HUES64 (cell line): ENCODE measurements at regions not wholly inside any gene's neighbourhood (a gene's known extent, or its start where the extent isn't known, plus 50 kb on each side); places are given as distances from the start of the nearest gene placed in this dataset.

Experiments used
- H3K27ac ChIP-seq: 2 replicates; pipeline ENCODE4 v1.7.0; 2013; ENCODE audit warnings: low read depth, low read length, inconsistent platforms
- H3K27me3 ChIP-seq: 2 replicates; pipeline ENCODE4 v1.6.1; 2013; ENCODE audit warnings: mild to moderate bottlenecking, low read length; ENCODE audit not compliant: insufficient read depth
- H3K36me3 ChIP-seq: 2 replicates; pipeline ENCODE4 v1.6.1; 2013; ENCODE audit warnings: mild to moderate bottlenecking, low read length; ENCODE audit not compliant: insufficient read depth
- H3K4me1 ChIP-seq: 2 replicates; pipeline ENCODE4 v1.6.1; 2013; ENCODE audit warnings: mild to moderate bottlenecking, low read length, moderate library complexity; ENCODE audit not compliant: insufficient read depth
- H3K4me3 ChIP-seq: 2 replicates; pipeline ENCODE4 v1.5.1; 2013; ENCODE audit warnings: mild to moderate bottlenecking, low read length, moderate library complexity
- H3K9ac ChIP-seq: 2 replicates; pipeline ENCODE4 v1.6.1; 2013; ENCODE audit warnings: mild to moderate bottlenecking, low read depth, low read length
- H3K9me3 ChIP-seq: 2 replicates; pipeline ENCODE4 v1.6.1; 2013; ENCODE audit warnings: low read depth, low read length; ENCODE audit not compliant: insufficient read depth
- WGBS: fragments of 150-250, 120-280 bp; methylation state at CpG from one replicate; pipeline ENCODE4 v1.1.7; 2013; ENCODE audit warnings: missing lambda C conversion rate; 5-methylcytosine and 5-hydroxymethylcytosine counted together

- Histone ChIP-seq H3K9me3 (no peaks in the 10 kb centered on the region), H3K9ac (no peak overlapping the region), H3K27ac (no peak overlapping the region), H3K36me3 (no peaks in the 10 kb centered on the region), H3K4me3 (no peak overlapping the region), H3K4me1 (peaks cover 17% of the 10 kb centered on the region; the same call in 1 of the 2 replicates), H3K27me3 (no peaks in the 10 kb centered on the region)
- WGBS: 97% methylated on average over 3 of the region's 3 CpGs
Observed at GRCh38 chr5:89417515-89417914, 534.5 kb upstream of the MEF2C start.

GRCh38 chr5:89411891-89412290 is 528.9 kb upstream of the MEF2C start:
- H3K4me3 ChIP-seq: no peak overlapping the region
- no peaks in the 10 kb centered on the region for H3K9me3 ChIP-seq
- H3K4me1 ChIP-seq: no peaks in the 10 kb centered on the region; the same call in 1 of the 2 replicates
- no peak overlapping the region for H3K9ac ChIP-seq
- H3K27ac ChIP-seq: no peak overlapping the region
- 94% methylated on average over 2 of the region's 2 CpGs for WGBS
- H3K36me3 ChIP-seq: no peaks in the 10 kb centered on the region
- H3K27me3 ChIP-seq: no peaks in the 10 kb centered on the region

DNA sequence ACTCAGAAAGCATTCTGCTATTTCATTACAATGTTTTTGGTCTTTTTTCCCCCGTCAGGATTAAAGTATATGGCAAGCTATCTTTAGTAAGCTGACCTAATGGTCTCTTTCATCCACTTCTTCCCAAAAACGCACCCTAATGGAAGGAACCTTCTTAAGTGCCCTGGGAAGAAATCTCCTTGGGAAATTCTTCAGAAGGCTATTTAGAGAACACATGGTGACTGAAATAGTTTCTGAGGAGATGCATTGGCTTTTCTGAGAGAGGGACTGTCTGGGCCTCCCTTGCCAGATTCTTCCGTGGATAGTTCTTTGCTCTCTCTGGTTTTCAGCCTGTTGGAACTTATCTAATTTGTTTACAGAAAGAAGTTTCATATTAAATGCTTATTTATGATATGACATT is 524.1 kb upstream of the MEF2C start:
- no peak overlapping the region for H3K9ac ChIP-seq
- no peaks in the 10 kb centered on the region for H3K36me3 ChIP-seq
- no peak overlapping the region for H3K27ac ChIP-seq
- H3K4me1 ChIP-seq: no peaks in the 10 kb centered on the region; the same call in 1 of the 2 replicates
- H3K4me3 ChIP-seq: no peak overlapping the region
- H3K9me3 ChIP-seq: no peaks in the 10 kb centered on the region
- no peaks in the 10 kb centered on the region for H3K27me3 ChIP-seq
- WGBS: 92% methylated on average over 3 of the region's 3 CpGs

DNA sequence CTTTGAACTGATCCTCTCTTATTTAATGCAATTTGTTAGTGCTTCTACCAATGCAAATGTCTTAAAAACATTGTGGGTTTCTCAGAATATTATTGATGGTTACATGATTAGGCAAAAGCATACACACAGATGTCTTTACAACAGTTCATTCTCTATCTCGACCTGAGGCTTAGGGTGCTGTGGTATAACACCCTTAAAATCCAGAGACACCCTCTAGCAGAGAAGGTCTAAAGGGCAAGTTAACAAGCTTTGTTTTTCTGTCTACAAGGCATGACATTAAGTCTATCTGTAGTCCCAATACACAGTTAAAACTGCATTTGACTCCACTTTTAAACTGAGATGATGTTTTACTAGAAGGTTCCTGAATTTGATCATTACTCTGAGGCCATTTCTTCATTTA is 518.7 kb upstream of the MEF2C start:
- no peaks in the 10 kb centered on the region for H3K27me3 ChIP-seq
- 100% methylated on average over 1 of the region's 1 CpG for WGBS
- no peak overlapping the region for H3K4me3 ChIP-seq
- H3K9ac ChIP-seq: no peak overlapping the region
- no peak overlapping the region for H3K27ac ChIP-seq
- H3K36me3 ChIP-seq: no peaks in the 10 kb centered on the region
- no peaks in the 10 kb centered on the region for H3K9me3 ChIP-seq
- H3K4me1 ChIP-seq: no peaks in the 10 kb centered on the region

DNA sequence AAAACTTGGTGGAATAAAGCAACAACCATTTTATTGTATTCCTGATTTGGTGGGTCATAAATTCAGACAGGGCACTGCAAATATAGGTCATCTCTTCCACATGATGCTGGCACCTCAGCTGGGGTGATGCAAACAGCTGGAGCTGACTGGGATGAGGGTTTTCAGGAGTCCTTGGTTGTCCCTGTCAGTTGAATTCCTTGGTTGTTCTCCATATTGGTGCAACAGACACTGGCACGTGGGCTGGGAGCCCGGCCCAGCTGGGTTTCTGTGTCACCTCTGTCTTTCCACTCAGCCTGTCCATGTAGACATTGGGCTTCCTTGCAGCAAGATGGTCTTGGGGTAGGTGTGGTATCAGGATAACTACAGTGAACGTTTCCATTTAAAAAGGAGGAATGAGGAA is 518.0 kb upstream of the MEF2C start:
- Histone ChIP-seq H3K27me3 (no peaks in the 10 kb centered on the region), H3K4me1 (no peaks in the 10 kb centered on the region), H3K4me3 (no peak overlapping the region), H3K27ac (no peak overlapping the region), H3K36me3 (no peaks in the 10 kb centered on the region), H3K9ac (no peak overlapping the region), H3K9me3 (no peaks in the 10 kb centered on the region)
- 91% methylated on average over 3 of the region's 3 CpGs for WGBS

DNA sequence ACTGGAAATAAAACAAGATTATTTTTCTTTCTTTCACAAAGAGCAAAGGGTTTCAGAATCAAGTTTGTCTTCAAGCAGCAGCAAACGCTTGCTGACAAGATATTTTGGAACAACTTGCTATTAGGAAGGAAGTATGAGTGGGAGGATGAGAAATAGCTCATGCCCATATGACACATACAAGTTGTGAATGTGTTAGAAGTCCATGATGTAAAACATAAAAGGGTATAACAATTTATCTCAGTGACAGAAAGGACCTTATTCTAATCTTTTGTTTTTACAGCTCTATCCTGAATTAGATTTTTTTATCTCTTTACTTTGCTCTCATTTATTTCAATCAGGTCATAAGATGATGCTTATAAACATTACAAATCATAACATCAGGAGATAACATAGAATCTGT is 516.6 kb upstream of the MEF2C start:
- no peak overlapping the region for H3K9ac ChIP-seq
- H3K36me3 ChIP-seq: no peaks in the 10 kb centered on the region
- H3K4me1 ChIP-seq: no peaks in the 10 kb centered on the region
- no peak overlapping the region for H3K27ac ChIP-seq
- H3K9me3 ChIP-seq: no peaks in the 10 kb centered on the region
- WGBS: 93% methylated on average over 1 of the region's 1 CpG
- no peaks in the 10 kb centered on the region for H3K27me3 ChIP-seq
- H3K4me3 ChIP-seq: no peak overlapping the region

DNA sequence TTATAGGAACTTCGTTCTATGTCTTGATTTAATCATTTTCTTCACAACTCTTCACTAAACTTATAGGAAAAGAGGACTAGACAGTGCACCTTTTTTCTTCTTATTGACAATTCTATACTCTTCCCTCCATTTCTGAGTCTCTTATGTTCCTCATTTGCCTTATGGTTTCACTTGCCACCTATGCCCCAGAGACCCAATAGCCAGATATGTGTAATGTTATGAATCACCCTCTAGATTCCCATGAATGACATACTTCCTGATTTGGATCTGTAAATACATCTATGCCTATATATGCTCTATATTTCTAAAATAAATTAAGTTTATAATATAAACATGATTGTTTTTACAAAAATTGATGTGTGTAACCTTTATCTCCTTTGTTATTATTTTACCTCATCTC is 514.1 kb upstream of the MEF2C start:
- H3K9me3 ChIP-seq: no peaks in the 10 kb centered on the region
- no peaks in the 10 kb centered on the region for H3K4me1 ChIP-seq
- no peaks in the 10 kb centered on the region for H3K36me3 ChIP-seq
- H3K4me3 ChIP-seq: no peak overlapping the region
- no peak overlapping the region for H3K27ac ChIP-seq
- H3K9ac ChIP-seq: no peak overlapping the region
- 100% methylated on average over 1 of the region's 1 CpG for whole genome bisulfite sequencing
- H3K27me3 ChIP-seq: no peaks in the 10 kb centered on the region

DNA sequence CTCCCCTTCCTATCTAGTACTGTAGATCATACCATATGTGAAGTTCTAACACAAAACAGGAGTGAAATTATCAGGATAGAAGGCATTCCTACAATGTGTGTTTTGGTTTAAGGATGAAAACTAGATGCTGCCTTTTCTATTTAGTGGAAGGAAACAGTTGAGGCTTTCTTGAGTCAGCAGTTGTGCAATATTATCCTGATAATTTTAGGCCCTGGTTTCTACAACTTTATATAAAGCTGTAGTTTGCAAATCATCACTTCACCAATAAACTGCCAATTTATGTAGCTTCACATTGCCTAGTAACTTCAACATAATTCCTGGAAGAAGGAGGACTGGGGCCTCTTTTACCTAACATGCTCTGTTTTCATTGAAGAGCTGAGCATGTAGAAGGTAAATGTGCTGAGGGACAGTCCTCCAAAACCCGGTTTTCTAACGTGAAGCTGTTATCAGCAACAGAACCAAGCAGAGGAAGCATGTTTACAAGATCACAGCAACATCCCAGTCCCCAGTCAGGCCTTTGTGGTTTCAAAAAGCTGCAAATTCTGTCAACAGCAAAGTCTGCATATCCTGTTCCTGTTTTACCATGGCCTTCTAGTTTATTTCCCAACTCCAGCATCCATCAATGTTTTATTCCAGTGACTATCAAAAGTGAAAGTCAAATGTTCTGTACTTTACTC is 513.4 kb upstream of the MEF2C start:
- no peak overlapping the region for H3K4me3 ChIP-seq
- no peak overlapping the region for H3K9ac ChIP-seq
- H3K4me1 ChIP-seq: no peaks in the 10 kb centered on the region
- no peaks in the 10 kb centered on the region for H3K27me3 ChIP-seq
- H3K36me3 ChIP-seq: no peaks in the 10 kb centered on the region
- 74% methylated on average over 2 of the region's 2 CpGs for WGBS
- no peak overlapping the region for H3K27ac ChIP-seq
- no peaks in the 10 kb centered on the region for H3K9me3 ChIP-seq

DNA sequence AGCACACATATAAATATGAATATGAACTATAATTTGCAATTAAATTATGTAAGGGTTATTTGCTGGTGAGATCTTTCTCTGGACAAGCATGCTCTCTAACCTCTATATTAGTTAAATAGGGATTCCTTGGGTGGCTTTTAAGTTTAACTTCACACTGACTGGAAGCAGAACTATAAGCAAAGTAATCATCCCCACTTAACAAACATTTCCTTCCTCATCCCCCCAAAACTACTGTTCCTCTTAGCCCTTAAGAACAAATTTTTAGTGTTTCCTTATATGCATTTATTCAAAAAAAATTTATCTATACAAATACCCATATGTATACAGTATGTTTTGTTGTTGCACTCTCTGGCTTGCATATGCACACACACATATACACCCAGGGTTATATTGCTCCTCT is 512.1 kb upstream of the MEF2C start:
- H3K36me3 ChIP-seq: no peaks in the 10 kb centered on the region
- H3K4me1 ChIP-seq: no peaks in the 10 kb centered on the region
- no peak overlapping the region for H3K4me3 ChIP-seq
- no peak overlapping the region for H3K27ac ChIP-seq
- no peak overlapping the region for H3K9ac ChIP-seq
- H3K27me3 ChIP-seq: no peaks in the 10 kb centered on the region
- H3K9me3 ChIP-seq: no peaks in the 10 kb centered on the region

DNA sequence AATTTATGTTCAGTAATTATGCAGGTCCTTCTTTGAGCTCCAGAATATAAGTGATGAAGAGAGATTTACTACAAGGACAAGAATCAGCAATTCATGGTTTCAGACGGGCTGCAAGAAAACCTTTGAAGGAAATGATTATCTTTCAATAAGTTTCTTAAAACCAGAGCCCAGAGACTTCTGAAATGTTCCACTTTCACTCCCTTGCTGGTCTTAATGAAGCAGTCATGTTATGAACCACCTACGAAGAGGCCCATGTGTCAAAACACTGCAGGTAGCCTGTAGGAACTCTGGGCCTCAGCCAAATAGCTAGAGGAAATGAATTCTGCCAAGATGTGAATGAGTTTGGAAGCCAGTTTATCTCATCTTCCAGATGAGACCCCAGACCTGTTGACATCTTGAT is 505.9 kb upstream of the MEF2C start:
- WGBS: 99% methylated on average over 2 of the region's 2 CpGs
- no peaks in the 10 kb centered on the region for H3K9me3 ChIP-seq
- no peaks in the 10 kb centered on the region for H3K4me1 ChIP-seq
- H3K36me3 ChIP-seq: no peaks in the 10 kb centered on the region
- H3K27ac ChIP-seq: no peak overlapping the region
- no peak overlapping the region for H3K9ac ChIP-seq
- H3K4me3 ChIP-seq: no peak overlapping the region
- no peaks in the 10 kb centered on the region for H3K27me3 ChIP-seq

- no peaks in the 10 kb centered on the region for H3K27me3 ChIP-seq
- no peaks in the 10 kb centered on the region for H3K36me3 ChIP-seq
- H3K9me3 ChIP-seq: no peaks in the 10 kb centered on the region
- H3K4me3 ChIP-seq: no peak overlapping the region
- no peaks in the 10 kb centered on the region for H3K4me1 ChIP-seq
- no peak overlapping the region for H3K9ac ChIP-seq
- 93% methylated on average over 5 of the region's 5 CpGs for WGBS
- no peak overlapping the region for H3K27ac ChIP-seq
Observed at GRCh38 chr5:89384391-89384790, 501.4 kb upstream of the MEF2C start.

GRCh38 chr5:89380635-89381034 is 497.7 kb upstream of the MEF2C start:
- no peak overlapping the region for H3K27ac ChIP-seq
- H3K9ac ChIP-seq: no peak overlapping the region
- no peak overlapping the region for H3K4me3 ChIP-seq
- no peaks in the 10 kb centered on the region for H3K9me3 ChIP-seq
- H3K4me1 ChIP-seq: no peaks in the 10 kb centered on the region
- H3K36me3 ChIP-seq: no peaks in the 10 kb centered on the region
- H3K27me3 ChIP-seq: no peaks in the 10 kb centered on the region
